NCI-H2107 treated with DMSO at 0.1 percent for 48 hours (cell line): ENCODE measurements at regions not wholly inside any gene's neighbourhood (a gene's known extent, or its start where the extent isn't known, plus 50 kb on each side); places are given as distances from the start of the nearest gene placed in this dataset.
A peak's percentile ranks its signal among the peaks of the same experiment; 100 is the strongest.
"Not testable (repeated sequence)": the region's sequence is repeated elsewhere in the genome, so short reads cannot be mapped to it uniquely, and the experiment has no call there.

ENCODE experiments used
- DNase-seq: peaks from one replicate; lab custom pipeline; 2025; ENCODE audit not compliant: unreplicated experiment; lab: John Stamatoyannopoulos, UW

DNA sequence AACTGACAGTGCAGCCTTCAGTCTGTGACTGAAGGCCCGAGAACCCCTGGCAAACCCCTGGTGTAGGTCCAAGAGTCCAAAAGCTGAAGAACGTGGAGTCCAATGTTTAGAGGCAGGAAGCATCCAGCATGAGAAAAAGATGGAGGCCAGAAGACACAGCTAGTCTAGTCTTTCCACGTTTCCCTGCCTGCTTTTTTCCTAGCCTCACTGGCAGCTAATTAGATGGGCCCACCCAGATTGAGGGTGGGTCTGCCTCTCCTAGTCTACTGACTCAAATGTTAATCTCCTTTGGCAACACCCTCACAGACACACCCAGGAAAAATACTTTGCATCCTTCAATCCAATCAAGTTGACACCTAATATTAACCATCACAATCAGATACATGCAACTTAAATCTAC is 87.8 kb downstream of the TENT5D start:
- DNase-seq, result not testable (repeated sequence)

GRCh38 chrX:80511969-80512760 is 91.9 kb downstream of the TENT5D start:
- DNase-seq, result no peak

DNA sequence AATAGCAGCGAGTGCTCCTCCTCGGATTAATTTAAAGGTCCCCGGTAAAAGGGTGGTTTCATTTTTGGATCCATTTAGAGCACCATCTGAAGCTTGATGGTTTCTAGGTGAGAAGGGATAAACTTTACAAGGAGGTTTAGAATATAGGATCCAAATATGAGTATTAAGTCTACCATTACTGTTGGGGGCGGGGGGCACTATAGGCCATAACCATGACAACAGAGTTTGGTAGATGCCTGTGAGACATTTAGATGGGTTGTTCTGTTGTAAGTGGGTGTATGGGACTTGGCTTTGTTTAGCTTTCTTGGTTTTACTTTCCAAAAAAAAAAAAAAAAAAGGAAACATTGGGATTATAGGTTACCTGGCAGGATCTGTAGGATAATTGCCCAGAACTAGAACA is 92.7 kb downstream of the TENT5D start:
- DNase-seq, result no peak

DNA sequence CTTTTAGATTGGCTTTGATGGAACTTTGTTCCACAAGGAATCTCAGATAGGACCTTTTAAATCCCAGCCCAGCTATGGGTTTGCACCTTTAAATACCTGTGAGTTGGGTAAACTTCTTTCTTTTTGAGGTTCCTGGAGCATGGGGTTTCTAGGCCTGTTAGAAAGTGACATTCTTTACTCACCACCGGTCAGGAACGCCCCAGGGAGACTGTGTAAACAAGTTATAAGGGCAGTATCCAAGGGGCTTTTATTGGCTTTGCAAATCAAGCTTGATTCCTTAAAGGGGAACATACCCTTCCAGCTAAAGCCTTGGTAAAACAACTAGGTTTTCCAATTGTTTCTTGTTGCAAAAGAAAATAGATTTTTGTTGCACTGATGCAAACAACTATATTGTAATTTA is 93.4 kb downstream of the TENT5D start:
- no peak for DNase-seq

GRCh38 chrX:80537096-80537495 is 116.8 kb downstream of the TENT5D start:
- no peak for DNase-seq

- no peak for DNase-seq
Observed at GRCh38 chrX:80550722-80551121, 130.5 kb downstream of the TENT5D start.

DNA sequence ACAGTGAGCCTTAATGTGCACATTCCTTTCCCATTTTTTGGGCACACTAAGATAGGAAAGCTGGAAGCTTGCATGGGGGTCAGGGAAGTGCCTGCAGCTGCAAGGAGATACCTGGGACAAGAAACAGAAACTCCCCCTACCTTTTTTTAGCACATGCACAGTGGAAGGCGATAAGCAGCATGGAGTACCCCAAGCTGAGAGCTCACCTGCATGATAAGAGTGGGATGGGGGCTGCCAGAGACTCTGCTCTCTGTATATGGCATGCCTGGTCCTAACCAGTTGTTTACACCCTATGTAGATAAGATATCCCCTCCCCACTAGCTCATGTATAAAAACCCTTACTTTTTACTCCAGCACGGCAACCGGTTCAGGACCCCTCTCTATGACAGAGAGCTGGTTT is 135.9 kb downstream of the TENT5D start:
- DNase-seq, result no peak

DNA sequence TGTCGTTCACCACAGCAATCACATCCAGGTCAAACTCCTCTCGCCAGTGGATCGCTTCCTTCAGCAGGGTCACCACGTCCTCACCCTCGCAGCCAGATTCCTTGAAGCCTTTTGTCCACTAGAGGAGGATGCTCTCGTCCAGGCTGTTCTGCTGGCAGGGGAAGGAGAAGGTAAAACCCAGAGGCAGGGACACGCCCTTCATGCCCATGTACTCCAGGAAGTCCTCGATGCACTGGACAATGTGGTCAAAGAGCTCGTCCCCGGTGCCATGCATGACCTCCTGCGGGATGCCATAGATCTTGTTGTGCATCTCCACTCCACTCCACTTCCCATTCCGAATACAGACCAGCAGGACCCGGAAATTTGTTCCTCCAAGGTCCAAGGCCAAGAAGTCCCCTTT is 152.4 kb downstream of the TENT5D start:
- no peak for DNase-seq

DNA sequence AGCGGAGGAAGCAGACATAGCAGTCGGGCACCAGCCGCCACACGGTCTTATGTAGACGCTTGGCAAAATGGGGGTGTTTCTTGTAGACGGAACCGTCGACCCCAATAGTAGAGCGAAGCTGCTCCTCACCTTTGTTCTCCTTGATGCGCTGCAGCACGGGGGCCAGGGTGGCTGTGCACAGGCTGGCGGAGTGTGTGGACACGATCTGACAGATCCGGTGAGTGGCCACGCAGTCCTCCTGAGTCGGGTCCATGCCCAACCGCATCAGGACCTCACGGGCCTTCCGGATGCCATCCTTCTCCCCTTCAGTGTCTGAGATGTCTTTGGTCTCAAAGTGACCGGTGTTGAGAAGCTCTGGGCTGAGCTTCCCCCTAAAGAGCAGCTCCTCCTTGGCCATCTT is 153.0 kb downstream of the TENT5D start:
- no peak for DNase-seq

GRCh38 chrX:80574486-80575086 is 154.3 kb downstream of the TENT5D start:
- not testable (repeated sequence) for DNase-seq

DNA sequence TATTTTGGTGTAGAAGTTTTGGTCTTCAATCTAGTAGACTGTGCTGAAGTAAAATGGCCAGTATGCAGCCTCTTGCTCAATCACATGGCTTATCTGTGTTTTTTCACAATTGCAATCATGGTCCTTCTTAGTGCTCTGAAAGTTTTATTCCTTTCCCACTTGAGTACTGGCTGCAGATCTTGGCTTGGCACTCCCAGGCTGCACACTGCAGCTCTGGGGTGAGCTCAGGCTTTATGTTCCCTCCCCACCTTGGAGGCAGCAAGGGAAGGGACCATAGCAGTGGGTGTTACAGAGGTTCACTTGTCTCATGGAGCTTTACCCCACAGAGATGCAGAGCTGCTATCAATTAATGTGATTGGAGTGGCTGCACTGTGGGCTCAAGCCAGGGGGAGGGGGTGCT is 156.0 kb downstream of the TENT5D start:
- no peak for DNase-seq

DNA sequence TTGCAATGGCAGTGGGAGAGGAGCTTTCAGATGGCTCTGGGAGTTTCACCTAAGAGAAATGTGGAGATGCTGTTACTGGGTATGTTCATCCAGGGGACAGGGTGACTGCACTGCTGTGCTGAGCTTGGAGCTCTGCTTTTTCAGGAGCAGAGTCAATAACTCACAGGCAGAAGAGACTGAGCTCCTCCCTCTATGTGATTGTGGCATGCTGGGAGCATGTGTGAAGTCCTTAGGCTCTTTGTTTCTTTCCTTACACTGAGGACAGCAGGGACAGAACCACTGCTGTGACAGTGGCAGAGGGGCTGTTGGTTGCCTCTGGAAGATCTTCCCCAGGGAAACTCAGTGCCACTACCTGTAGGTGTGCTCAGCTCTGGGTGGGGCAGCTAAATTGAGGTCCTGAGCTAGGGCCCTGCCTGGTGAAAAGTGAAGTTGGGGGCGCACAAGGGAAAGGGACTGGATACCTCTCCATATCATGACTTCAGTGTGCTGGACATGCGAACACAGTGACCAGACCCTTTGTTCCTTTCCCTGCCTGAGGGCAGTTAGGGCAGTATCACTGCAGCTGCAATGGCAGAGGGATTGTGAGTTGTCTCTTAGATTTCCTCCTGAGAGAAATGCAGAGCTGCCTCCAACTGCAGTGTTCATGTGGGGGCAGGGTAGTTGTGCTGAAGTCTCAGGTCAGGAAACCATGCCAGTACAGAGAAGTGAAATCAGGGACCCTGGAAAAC is 156.7 kb downstream of the TENT5D start:
- DNase-seq, result no peak

GRCh38 chrX:80578517-80579105 is 158.4 kb downstream of the TENT5D start:
- DNase-seq, result peak; percentile 30

- not testable (repeated sequence) for DNase-seq
Observed at GRCh38 chrX:80590992-80591391, 170.7 kb downstream of the TENT5D start.

- no peak for DNase-seq
Observed at GRCh38 chrX:80602036-80602860, 182.0 kb downstream of the TENT5D start.
